ENCODE measurements at regions not wholly inside any gene's neighbourhood (a gene's known extent, or its start where the extent isn't known, plus 50 kb on each side); places are given as distances from the start of the nearest gene placed in this dataset.

DNA sequence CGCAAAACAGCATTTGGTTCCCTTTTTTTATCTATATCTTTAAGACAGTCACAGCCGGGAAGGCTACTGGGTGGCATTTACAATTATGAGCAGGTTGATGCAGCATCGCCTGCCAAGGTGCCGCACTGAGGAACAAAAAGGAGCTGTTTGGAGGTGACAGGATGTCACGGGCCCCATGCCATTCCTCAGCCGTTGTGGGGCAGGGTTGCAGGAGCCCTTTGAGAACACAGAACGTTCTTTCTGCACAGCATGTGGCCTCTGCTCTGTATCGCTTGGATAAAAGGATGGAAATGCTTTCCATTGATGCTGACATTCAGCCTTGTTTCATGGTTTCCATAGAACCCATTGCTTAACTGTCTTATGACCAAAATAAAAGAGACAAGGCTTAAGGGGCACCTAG, 141.9 kb upstream of the CDH5 start:
- no peak overlapping the region for H3K4ac ChIP-seq (replicated peaks; ENCODE audit: insufficient read length, low read depth, low read length)
- no peak overlapping the region for H4K91ac ChIP-seq (replicated peaks; ENCODE audit: insufficient read length, low read length)
- H3K9ac ChIP-seq (replicated peaks in 1 of 4; ENCODE audit: extremely low read depth in 1 of 4, low read depth in 3 of 4, low read length in 3 of 4) = no peak overlapping the region
- H3K23ac ChIP-seq (ENCODE audit: insufficient read length) = no peak overlapping the region
- H2BK120ac ChIP-seq (replicated peaks; ENCODE audit: low read depth, low read length) = no peak overlapping the region
- no peak overlapping the region for H2BK12ac ChIP-seq (ENCODE audit: low read depth, low read length)
- H4K5ac ChIP-seq (ENCODE audit: insufficient read length, low read depth, low read length) = no peak overlapping the region
- no peak overlapping the region for H3K27ac ChIP-seq (ENCODE audit: low read depth, low read length)
- no peaks in the 10 kb centered on the region for H4K20me1 ChIP-seq (replicated peaks in 1 of 2; ENCODE audit: control insufficient read depth in 1 of 2, insufficient read depth in 2 of 2, low read length in 2 of 2)
- no peak for FAIRE-seq
- H3K36me3 ChIP-seq (ENCODE audit: control insufficient read depth in 2 of 4, insufficient read depth in 4 of 4, low read length in 3 of 4) = no peaks in the 10 kb centered on the region
- no peak overlapping the region for H2BK15ac ChIP-seq (ENCODE audit: low read length)
- TF ChIP-seq CHD1 (IDR thresholded peaks at IDR 0.05; ENCODE audit: low read depth, low read length) (no peak), RFX5 (IDR thresholded peaks at IDR 0.05; ENCODE audit: borderline replicate concordance, low read depth, low read length) (no peak), CBX5 (IDR thresholded peaks at IDR 0.05; ENCODE audit: low read depth, low read length) (no peak), CEBPB (IDR thresholded peaks at IDR 0.05; ENCODE audit: low read depth, low read length) (no peak), EGR1 (IDR thresholded peaks at IDR 0.05; ENCODE audit: borderline replicate concordance, low read depth, low read length) (no peak), HDAC2 (IDR thresholded peaks at IDR 0.05; ENCODE audit: borderline replicate concordance in 1 of 2, low read depth in 2 of 2, low read length in 2 of 2) (no peak), TCF12 (IDR thresholded peaks at IDR 0.05; ENCODE audit: low read depth, low read length) (no peak), PHF8 (conservative IDR thresholded peaks at IDR 0.05; ENCODE audit: low read depth, low read length) (no peak), CTBP2 (IDR thresholded peaks at IDR 0.05; ENCODE audit: borderline replicate concordance, insufficient read depth, insufficient read length, low read length) (no peak)
- no peaks in the 10 kb centered on the region for H3K4me1 ChIP-seq (replicated peaks in 1 of 4; ENCODE audit: control insufficient read depth in 3 of 4, insufficient read depth in 4 of 4, low read length in 3 of 4)
- H3K56ac ChIP-seq (replicated peaks; ENCODE audit: insufficient read length, low read depth, low read length) = no peak overlapping the region
- H3K23me2 ChIP-seq (ENCODE audit: low read depth, low read length) = no peaks in the 10 kb centered on the region
- H4K8ac ChIP-seq (ENCODE audit: extremely low read depth, insufficient read depth, low read length) = no peak overlapping the region
- no peak overlapping the region for H3K4me3 ChIP-seq (ENCODE audit: extremely low read depth in 1 of 4, insufficient read depth in 2 of 4, low read depth in 3 of 4, low read length in 4 of 4)
- no peaks in the 10 kb centered on the region for H3K79me2 ChIP-seq (ENCODE audit: control insufficient read depth in 1 of 2, insufficient read depth in 2 of 2, low read length in 2 of 2)
- H3K79me1 ChIP-seq (ENCODE audit: low read depth, low read length) = no peaks in the 10 kb centered on the region
- no peak overlapping the region for H2AK5ac ChIP-seq (ENCODE audit: low read depth, low read length)
- 76% methylated on average over 8 of the region's 8 CpGs; no CpG with 5 or more reads in 1 of the 2 experiments for WGBS, 2 experiments (ENCODE audit: extremely low coverage in 1 of 2, insufficient coverage in 1 of 2, insufficient read length in 1 of 2, insufficient replicate concordance in 2 of 2, low coverage in 1 of 2, low lambda C conversion rate in 2 of 2, missing lambda C conversion rate in 1 of 2)
- no peak overlapping the region for H3K18ac ChIP-seq (ENCODE audit: extremely low read depth, low read length)
- ChIA-PET CTCF (ENCODE audit: partially characterized antibody) (interaction anchor here (1.5 kb wide), 1 partner anchor 51 kb away, joined by 3 read pairs; no protein-coding TSS in a partner anchor), POLR2A (ENCODE audit: partially characterized antibody) (no interaction called here)
- DNase-seq (ENCODE audit: low read depth in 1 of 2, low spot score in 2 of 2) = no peak
- H2BK20ac ChIP-seq (ENCODE audit: low read length) = no peak overlapping the region
- no peaks in the 10 kb centered on the region for H3K9me3 ChIP-seq (ENCODE audit: insufficient read depth in 2 of 2, low read depth in 1 of 2, low read length in 1 of 2)
- H2AFZ ChIP-seq (ENCODE audit: low read length) = no peak overlapping the region
- no peak overlapping the region for H3K4me2 ChIP-seq (ENCODE audit: insufficient read depth in 1 of 2, low read depth in 2 of 2, low read length in 2 of 2)
- no peak overlapping the region for H2BK5ac ChIP-seq (ENCODE audit: low read depth, low read length)
- H3K14ac ChIP-seq (ENCODE audit: insufficient read length) = no peak overlapping the region
- H3K27me3 ChIP-seq (replicated peaks in 1 of 4; ENCODE audit: control insufficient read depth in 3 of 4, extremely low read depth in 1 of 4, insufficient read depth in 3 of 4, low read length in 3 of 4) = no peaks in the 10 kb centered on the region

Measured in H1 (cell line).